ENCODE measurements at regions not wholly inside any gene's neighbourhood (a gene's known extent, or its start where the extent isn't known, plus 50 kb on each side); places are given as distances from the start of the nearest gene placed in this dataset.

GRCh38 chr16:82240111-82240510 lies 70.1 kb upstream of the MPHOSPH6 start:
- intact Hi-C loops (cut with micrococcal nuclease): no loop called here
- TF ChIP-seq TCF7L2 (IDR thresholded peaks at IDR 0.05; ENCODE audit: low read depth, low read length): no peak
- no peak for TF ChIP-seq POLR2AphosphoS5 (IDR thresholded peaks at IDR 0.05; ENCODE audit: control insufficient read depth, insufficient read depth, low read depth, low read length)
- no peak for TF ChIP-seq ARNT (IDR thresholded peaks at IDR 0.05)
- TF ChIP-seq HMG20B (CRISPR knock-in tag; IDR thresholded peaks at IDR 0.05): no peak
- no peak for TF ChIP-seq THRAP3 (IDR thresholded peaks at IDR 0.05; ENCODE audit: borderline replicate concordance)
- TF ChIP-seq E2F1 (CRISPR knock-in tag; IDR thresholded peaks at IDR 0.05): no peak
- ChIA-PET CTCF (ENCODE audit: low intra/inter-chr PET ratio) (interaction anchor here (0.5 kb wide), 1 partner anchor 344 kb away, joined by 3 read pairs; no protein-coding TSS in a partner anchor), POLR2A (interaction anchor here (0.7 kb wide), 1 partner anchor 302 kb away, joined by 3 read pairs; no protein-coding TSS in a partner anchor)
- Histone ChIP-seq H3K4me2 (ENCODE audit: insufficient read depth, low read length) (no peak overlapping the region), H3K4me1 (replicated peaks in 1 of 2; ENCODE audit: control insufficient read depth in 2 of 2, insufficient read depth in 2 of 2, low read length in 2 of 2) (no peaks in the 10 kb centered on the region), H3K27ac (ENCODE audit: extremely low read depth, low read depth, low read length) (no peak overlapping the region), H2AFZ (ENCODE audit: low read depth, low read length) (no peak overlapping the region), H3K9me1 (ENCODE audit: control insufficient read depth, insufficient read depth, low read length) (no peaks in the 10 kb centered on the region), H3K79me2 (ENCODE audit: control insufficient read depth, insufficient read depth, low read length) (no peaks in the 10 kb centered on the region), H3K9me3 (replicated peaks; ENCODE audit: control insufficient read depth, insufficient read depth, low read depth, low read length) (no peaks in the 10 kb centered on the region), H3K36me3 (ENCODE audit: control insufficient read depth, insufficient read depth, low read length) (no peaks in the 10 kb centered on the region), H3K27me3 (ENCODE audit: control insufficient read depth in 2 of 2, insufficient read depth in 2 of 2, low read length in 2 of 2) (no peaks in the 10 kb centered on the region), H4K20me1 (replicated peaks; ENCODE audit: control insufficient read depth, insufficient read depth, low read length) (no peaks in the 10 kb centered on the region), H3K9ac (ENCODE audit: insufficient read depth in 1 of 2, low read depth in 2 of 2, low read length in 2 of 2) (no peak overlapping the region), H3K4me3 (no peak overlapping the region)
- no peak for FAIRE-seq
- ATAC-seq: no peak
- no peak for DNase-seq (ENCODE audit: extremely low read depth in 1 of 4, low spot score in 3 of 4)
- 0% methylated on average over 2 of the region's 2 CpGs for WGBS (ENCODE audit: insufficient coverage, low coverage, missing lambda C conversion rate)
- BruUV-seq (replicated peaks): no TSS peak
- in situ Hi-C loops (cut with MboI): no loop called here

Measured in K562 (cell line).